Stimulated activated CD4-positive, alpha-beta T cell treated with anti-CD3 and anti-CD28 coated beads, TNF-alpha, amount 100 ng/mL, for 24 hours (primary cell): ENCODE measurements at regions not wholly inside any gene's neighbourhood (a gene's known extent, or its start where the extent isn't known, plus 50 kb on each side); places are given as distances from the start of the nearest gene placed in this dataset.

Experiments
- DNase-seq, 3 experiments: peaks; one replicate each; pipeline ENCODE4 v3.0.0-alpha.2; 2020; ENCODE audit warnings: low read depth in 3 of 3

GRCh38 chr9:73649552-73649951, 497.9 kb downstream of the ANXA1 start:
- no peak for DNase-seq

- no peak for DNase-seq
Measured at GRCh38 chr9:73655363-73655762, 503.7 kb downstream of the ANXA1 start.

- no peak for DNase-seq
Measured at GRCh38 chr9:73655831-73656230, 504.2 kb downstream of the ANXA1 start.

GRCh38 chr9:73665253-73665652, 513.6 kb downstream of the ANXA1 start:
- DNase-seq: no peak

GRCh38 chr9:73667749-73668148, 516.1 kb downstream of the ANXA1 start:
- no peak for DNase-seq

- DNase-seq: no peak
Measured at GRCh38 chr9:73680831-73681230, 529.2 kb downstream of the ANXA1 start.

- no peak for DNase-seq
Measured at GRCh38 chr9:73682789-73683188, 531.1 kb downstream of the ANXA1 start.

GRCh38 chr9:73683862-73684591, 532.4 kb downstream of the ANXA1 start:
- DNase-seq: no peak

- no peak for DNase-seq
Measured at GRCh38 chr9:73684601-73685000, 532.9 kb downstream of the ANXA1 start.

GRCh38 chr9:73685786-73686185, 534.1 kb downstream of the ANXA1 start:
- DNase-seq: no peak

GRCh38 chr9:73689051-73689870, 537.6 kb downstream of the ANXA1 start:
- DNase-seq: no peak

GRCh38 chr9:73701415-73702057, 549.9 kb downstream of the ANXA1 start:
- no peak for DNase-seq

- DNase-seq: no peak
Measured at GRCh38 chr9:73714294-73714693, 562.6 kb downstream of the ANXA1 start.

- no peak for DNase-seq
Measured at GRCh38 chr9:73715591-73715990, 563.9 kb downstream of the ANXA1 start.

GRCh38 chr9:73719660-73720059, 568.0 kb downstream of the ANXA1 start:
- DNase-seq: no peak

- no peak for DNase-seq
Measured at GRCh38 chr9:73720601-73721000, 568.9 kb downstream of the ANXA1 start.

- no peak for DNase-seq
Measured at GRCh38 chr9:73736270-73736669, 584.6 kb downstream of the ANXA1 start.

GRCh38 chr9:73738741-73739530, 587.3 kb downstream of the ANXA1 start:
- DNase-seq: no peak

- DNase-seq: no peak
Measured at GRCh38 chr9:73741316-73741715, 589.7 kb downstream of the ANXA1 start.

- no peak for DNase-seq
Measured at GRCh38 chr9:73742412-73742811, 590.7 kb downstream of the ANXA1 start.

GRCh38 chr9:73743826-73744225, 592.2 kb downstream of the ANXA1 start:
- no peak for DNase-seq

- DNase-seq: no peak
Measured at GRCh38 chr9:73745598-73745997, 593.9 kb downstream of the ANXA1 start.
